OCI-LY1 (cell line): ENCODE measurements at regions not wholly inside any gene's neighbourhood (a gene's known extent, or its start where the extent isn't known, plus 50 kb on each side); places are given as distances from the start of the nearest gene placed in this dataset.

ENCODE experiments used
- EZH2 ChIP-seq: fragments of 200-600 bp; sonication (generic), shearing (Covaris generic); IDR thresholded peaks from 2 replicates; pipeline ENCODE4 v1.8.0; 2017; ENCODE audit warnings: borderline replicate concordance, mixed run types, mild to moderate bottlenecking, antibody characterized with exemption, low read length, moderate library complexity, mixed read lengths
- TF ChIP-seq, protein P1 (sequence below): fragments of 200-600 bp; sonication (generic), shearing (Covaris generic); IDR thresholded peaks from 2 replicates; pipeline ENCODE4 v1.5.1; 2017; ENCODE audit warnings: mild to moderate bottlenecking, antibody characterized with exemption, low read length, moderate library complexity, mixed read lengths

DNA sequence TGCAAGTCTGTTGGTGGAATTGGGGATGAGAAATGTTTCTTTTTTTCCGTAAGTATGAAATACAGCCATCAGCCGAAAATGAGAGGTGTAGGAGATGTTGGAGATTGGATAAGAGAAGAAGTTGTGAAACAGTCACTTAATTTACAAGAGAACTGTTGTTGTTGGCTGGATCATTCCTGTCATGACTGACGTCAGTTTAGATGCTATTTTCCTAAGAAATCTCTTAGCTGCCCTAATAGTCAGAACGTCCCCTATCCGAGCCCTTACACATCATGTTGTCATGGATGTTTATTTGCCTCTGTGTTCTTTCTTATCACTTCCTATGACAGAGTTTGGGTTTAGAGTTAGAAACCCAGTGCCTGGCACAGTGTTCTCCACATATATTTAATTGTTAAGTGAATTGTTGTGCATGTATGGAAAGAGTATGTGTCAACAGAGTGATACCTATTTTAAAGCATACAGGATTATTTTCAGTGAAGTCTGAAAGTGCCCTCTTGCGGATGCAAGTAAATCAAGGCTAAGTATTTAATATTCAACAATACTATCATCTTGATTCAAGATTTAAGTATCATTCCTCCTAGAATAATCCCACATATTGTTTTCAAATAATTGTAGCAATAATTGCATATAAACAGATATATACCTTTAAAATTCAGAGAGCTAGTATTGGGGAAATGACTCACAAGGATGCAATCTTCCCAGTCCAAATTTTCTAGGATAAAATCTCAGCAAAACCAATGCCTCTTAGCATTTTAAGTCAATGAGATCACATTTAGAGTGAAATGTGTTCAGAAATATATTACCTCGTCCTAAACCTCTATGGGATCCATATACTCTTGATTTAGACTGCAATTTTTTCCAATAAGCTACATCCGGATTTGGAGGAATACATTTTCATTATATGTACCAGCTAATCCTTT lies 309.9 kb upstream of the NOX3 start:
- TF ChIP-seq, protein P1, sequence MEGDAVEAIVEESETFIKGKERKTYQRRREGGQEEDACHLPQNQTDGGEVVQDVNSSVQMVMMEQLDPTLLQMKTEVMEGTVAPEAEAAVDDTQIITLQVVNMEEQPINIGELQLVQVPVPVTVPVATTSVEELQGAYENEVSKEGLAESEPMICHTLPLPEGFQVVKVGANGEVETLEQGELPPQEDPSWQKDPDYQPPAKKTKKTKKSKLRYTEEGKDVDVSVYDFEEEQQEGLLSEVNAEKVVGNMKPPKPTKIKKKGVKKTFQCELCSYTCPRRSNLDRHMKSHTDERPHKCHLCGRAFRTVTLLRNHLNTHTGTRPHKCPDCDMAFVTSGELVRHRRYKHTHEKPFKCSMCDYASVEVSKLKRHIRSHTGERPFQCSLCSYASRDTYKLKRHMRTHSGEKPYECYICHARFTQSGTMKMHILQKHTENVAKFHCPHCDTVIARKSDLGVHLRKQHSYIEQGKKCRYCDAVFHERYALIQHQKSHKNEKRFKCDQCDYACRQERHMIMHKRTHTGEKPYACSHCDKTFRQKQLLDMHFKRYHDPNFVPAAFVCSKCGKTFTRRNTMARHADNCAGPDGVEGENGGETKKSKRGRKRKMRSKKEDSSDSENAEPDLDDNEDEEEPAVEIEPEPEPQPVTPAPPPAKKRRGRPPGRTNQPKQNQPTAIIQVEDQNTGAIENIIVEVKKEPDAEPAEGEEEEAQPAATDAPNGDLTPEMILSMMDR: no peak
- no peak for TF ChIP-seq EZH2
